Mesendoderm (in vitro differentiated cells): ENCODE measurements at regions not wholly inside any gene's neighbourhood (a gene's known extent, or its start where the extent isn't known, plus 50 kb on each side); places are given as distances from the start of the nearest gene placed in this dataset.

Source experiments
- DNase-seq: peaks from one replicate; pipeline ENCODE4 v3.0.0; 2013
- H2AK5ac ChIP-seq: 2 replicates; pipeline ENCODE4 v1.6.1; 2013; ENCODE audit warnings: low read length, inconsistent platforms
- H2BK120ac ChIP-seq: 2 replicates; pipeline ENCODE4 v1.6.1; 2013; ENCODE audit warnings: low read depth, mild to moderate bottlenecking, low read length, moderate library complexity, mixed read lengths
- H2BK15ac ChIP-seq: replicated peaks from 2 replicates; pipeline ENCODE4 v1.6.1; 2013; ENCODE audit warnings: low read depth, mild to moderate bottlenecking, moderate library complexity
- H2BK5ac ChIP-seq: 2 replicates; pipeline ENCODE4 v1.6.1; 2013; ENCODE audit warnings: low read length, inconsistent platforms
- H3K18ac ChIP-seq: 2 replicates; pipeline ENCODE4 v1.6.1; 2013; ENCODE audit warnings: mild to moderate bottlenecking, low read length, mixed read lengths
- H3K23ac ChIP-seq: one replicate; pipeline ENCODE4 v1.6.1; 2013; ENCODE audit warnings: low read length
- H3K27ac ChIP-seq: 2 replicates; pipeline ENCODE4 v1.5.1; 2013; ENCODE audit warnings: low read depth, mild to moderate bottlenecking, inconsistent platforms, low read length, moderate library complexity
- H3K27me3 ChIP-seq: 2 replicates; pipeline ENCODE4 v1.6.1; 2013; ENCODE audit warnings: low read length, control low read depth, mild to moderate bottlenecking, inconsistent platforms; ENCODE audit not compliant: insufficient read depth, poor library complexity
- H3K36me3 ChIP-seq: 2 replicates; pipeline ENCODE4 v1.6.1; 2013; ENCODE audit warnings: low read length, inconsistent platforms; ENCODE audit not compliant: control insufficient read depth, insufficient read depth
- H3K4ac ChIP-seq: one replicate; pipeline ENCODE4 v1.6.1; 2013; ENCODE audit warnings: low read depth, mild to moderate bottlenecking, low read length, moderate library complexity
- H3K4me1 ChIP-seq: 2 replicates; pipeline ENCODE4 v1.6.1; 2013; ENCODE audit warnings: low read depth, low read length, inconsistent platforms; ENCODE audit not compliant: control insufficient read depth
- H3K4me2 ChIP-seq: 2 replicates; pipeline ENCODE4 v1.6.1; 2013; ENCODE audit warnings: low read length
- H3K4me3 ChIP-seq: 2 replicates; pipeline ENCODE4 v1.5.1; 2013; ENCODE audit warnings: mild to moderate bottlenecking, low read length
- H3K56ac ChIP-seq: one replicate; pipeline ENCODE4 v1.6.1; 2013; ENCODE audit warnings: low read length
- H3K79me1 ChIP-seq: 2 replicates; pipeline ENCODE4 v1.6.1; 2013; ENCODE audit warnings: low read length, inconsistent platforms
- H3K79me2 ChIP-seq: 2 replicates; pipeline ENCODE4 v1.6.1; 2013; ENCODE audit warnings: mild to moderate bottlenecking, low read length; ENCODE audit not compliant: control insufficient read depth, insufficient read depth
- H3K9ac ChIP-seq: 2 replicates; pipeline ENCODE4 v1.6.1; 2013; ENCODE audit warnings: low read length, inconsistent platforms
- H4K5ac ChIP-seq: one replicate; pipeline ENCODE4 v1.6.1; 2013; ENCODE audit warnings: low read length
- H4K8ac ChIP-seq: one replicate; pipeline ENCODE4 v1.6.1; 2013; ENCODE audit warnings: low read depth, mild to moderate bottlenecking, control low read depth, low read length, moderate library complexity
- WGBS: extraction: QIAGEN DNeasy Blood & Tissue Kit; methylation state at CpG from one replicate; pipeline ENCODE4 v1.1.7; 2013; ENCODE audit warnings: low lambda C conversion rate, missing lambda C conversion rate; ENCODE audit not compliant: insufficient coverage; ENCODE audit errors: extremely low coverage; 5-methylcytosine and 5-hydroxymethylcytosine counted together

GRCh38 chr4:127081041-127081440, 551.7 kb upstream of the INTU start:
- Histone ChIP-seq H2BK15ac (no peak overlapping the region), H2BK5ac (no peak overlapping the region), H3K36me3 (no peaks in the 10 kb centered on the region), H3K4ac (no peak overlapping the region), H3K79me2 (no peaks in the 10 kb centered on the region), H4K5ac (no peak overlapping the region), H3K27me3 (no peaks in the 10 kb centered on the region), H3K79me1 (no peaks in the 10 kb centered on the region), H4K8ac (no peak overlapping the region), H3K23ac (no peak overlapping the region), H3K27ac (no peak overlapping the region), H3K4me2 (no peak overlapping the region), H3K4me1 (no peaks in the 10 kb centered on the region), H3K4me3 (no peak overlapping the region), H3K9ac (no peak overlapping the region), H3K18ac (no peak overlapping the region), H2BK120ac (no peak overlapping the region), H2AK5ac (no peak overlapping the region), H3K56ac (no peak overlapping the region)
- no CpG with 5 or more reads among the region's 1 CpG for WGBS
- no peak for DNase-seq

GRCh38 chr4:127082986-127083385, 549.8 kb upstream of the INTU start:
- Histone ChIP-seq H3K79me1 (no peaks in the 10 kb centered on the region), H3K9ac (no peak overlapping the region), H2BK120ac (no peak overlapping the region), H3K18ac (no peak overlapping the region), H3K79me2 (no peaks in the 10 kb centered on the region), H2BK15ac (no peak overlapping the region), H4K5ac (no peak overlapping the region), H3K56ac (no peak overlapping the region), H3K23ac (no peak overlapping the region), H3K4me1 (no peaks in the 10 kb centered on the region), H2AK5ac (no peak overlapping the region), H3K4me3 (no peak overlapping the region), H3K4me2 (no peak overlapping the region), H3K36me3 (no peaks in the 10 kb centered on the region), H3K27ac (no peak overlapping the region), H3K4ac (no peak overlapping the region), H4K8ac (no peak overlapping the region), H3K27me3 (no peaks in the 10 kb centered on the region), H2BK5ac (no peak overlapping the region)
- no peak for DNase-seq
- WGBS, result no CpG with 5 or more reads among the region's 1 CpG

- H3K79me1 ChIP-seq, result no peaks in the 10 kb centered on the region
- no peaks in the 10 kb centered on the region for H3K4me1 ChIP-seq
- no peak overlapping the region for H3K56ac ChIP-seq
- no peak overlapping the region for H2AK5ac ChIP-seq
- H3K79me2 ChIP-seq, result no peaks in the 10 kb centered on the region
- H3K9ac ChIP-seq, result no peak overlapping the region
- H2BK15ac ChIP-seq, result no peak overlapping the region
- H3K36me3 ChIP-seq, result no peaks in the 10 kb centered on the region
- H4K8ac ChIP-seq, result no peak overlapping the region
- H3K4me2 ChIP-seq, result no peak overlapping the region
- H3K27me3 ChIP-seq, result no peaks in the 10 kb centered on the region
- no peak overlapping the region for H2BK120ac ChIP-seq
- no peak for DNase-seq
- H3K18ac ChIP-seq, result no peak overlapping the region
- no peak overlapping the region for H4K5ac ChIP-seq
- H3K23ac ChIP-seq, result no peak overlapping the region
- no peak overlapping the region for H3K4me3 ChIP-seq
- no peak overlapping the region for H2BK5ac ChIP-seq
- no peak overlapping the region for H3K27ac ChIP-seq
- no peak overlapping the region for H3K4ac ChIP-seq
- WGBS, result no CpG with 5 or more reads among the region's 1 CpG
Measured at GRCh38 chr4:127084666-127085065, 548.1 kb upstream of the INTU start.

- H3K79me2 ChIP-seq, result no peaks in the 10 kb centered on the region
- no peak overlapping the region for H3K4me3 ChIP-seq
- no peak overlapping the region for H2BK15ac ChIP-seq
- no CpG with 5 or more reads among the region's 2 CpGs for WGBS
- no peak overlapping the region for H3K56ac ChIP-seq
- DNase-seq, result no peak
- no peak overlapping the region for H2AK5ac ChIP-seq
- no peaks in the 10 kb centered on the region for H3K36me3 ChIP-seq
- H2BK5ac ChIP-seq, result no peak overlapping the region
- no peak overlapping the region for H3K18ac ChIP-seq
- H3K27ac ChIP-seq, result no peak overlapping the region
- H4K5ac ChIP-seq, result no peak overlapping the region
- no peaks in the 10 kb centered on the region for H3K4me1 ChIP-seq
- no peak overlapping the region for H4K8ac ChIP-seq
- no peaks in the 10 kb centered on the region for H3K27me3 ChIP-seq
- no peak overlapping the region for H3K4me2 ChIP-seq
- no peak overlapping the region for H3K23ac ChIP-seq
- H2BK120ac ChIP-seq, result no peak overlapping the region
- no peak overlapping the region for H3K4ac ChIP-seq
- no peaks in the 10 kb centered on the region for H3K79me1 ChIP-seq
- H3K9ac ChIP-seq, result no peak overlapping the region
Measured at GRCh38 chr4:127097061-127097460, 535.7 kb upstream of the INTU start.

- H3K4me3 ChIP-seq, result no peak overlapping the region
- DNase-seq, result no peak
- no peak overlapping the region for H3K4ac ChIP-seq
- no peak overlapping the region for H3K18ac ChIP-seq
- H4K8ac ChIP-seq, result no peak overlapping the region
- no peak overlapping the region for H4K5ac ChIP-seq
- no peak overlapping the region for H3K27ac ChIP-seq
- H2BK15ac ChIP-seq, result no peak overlapping the region
- H3K79me2 ChIP-seq, result no peaks in the 10 kb centered on the region
- no peak overlapping the region for H2BK120ac ChIP-seq
- no peak overlapping the region for H2AK5ac ChIP-seq
- H3K23ac ChIP-seq, result no peak overlapping the region
- no peak overlapping the region for H3K4me2 ChIP-seq
- no peak overlapping the region for H2BK5ac ChIP-seq
- no peaks in the 10 kb centered on the region for H3K36me3 ChIP-seq
- no CpG with 5 or more reads among the region's 1 CpG for WGBS
- no peaks in the 10 kb centered on the region for H3K27me3 ChIP-seq
- H3K9ac ChIP-seq, result no peak overlapping the region
- no peaks in the 10 kb centered on the region for H3K79me1 ChIP-seq
- no peaks in the 10 kb centered on the region for H3K4me1 ChIP-seq
- no peak overlapping the region for H3K56ac ChIP-seq
Measured at GRCh38 chr4:127102361-127102760, 530.4 kb upstream of the INTU start.

GRCh38 chr4:127103681-127104115, 529.1 kb upstream of the INTU start:
- Histone ChIP-seq H3K27ac (no peak overlapping the region), H4K8ac (no peak overlapping the region)

More at GRCh38 chr4:127103681-127104115, 529.1 kb upstream of the INTU start:
- H4K5ac ChIP-seq, result no peak overlapping the region
- H3K4me2 ChIP-seq, result no peak overlapping the region
- no peaks in the 10 kb centered on the region for H3K27me3 ChIP-seq
- WGBS, result no CpG with 5 or more reads among the region's 3 CpGs
- no peak overlapping the region for H3K9ac ChIP-seq
- no peak overlapping the region for H3K23ac ChIP-seq
- H2BK120ac ChIP-seq, result no peak overlapping the region
- no peak overlapping the region for H3K18ac ChIP-seq
- no peaks in the 10 kb centered on the region for H3K79me1 ChIP-seq
- H3K79me2 ChIP-seq, result no peaks in the 10 kb centered on the region
- no peak overlapping the region for H3K4ac ChIP-seq
- no peak overlapping the region for H3K56ac ChIP-seq
- H2BK5ac ChIP-seq, result no peak overlapping the region
- no peaks in the 10 kb centered on the region for H3K36me3 ChIP-seq
- no peak for DNase-seq
- H3K4me3 ChIP-seq, result no peak overlapping the region
- H3K4me1 ChIP-seq, result no peaks in the 10 kb centered on the region
- no peak overlapping the region for H2BK15ac ChIP-seq
- no peak overlapping the region for H2AK5ac ChIP-seq
